Chondrocyte (in vitro differentiated cells): ENCODE measurements at regions not wholly inside any gene's neighbourhood (a gene's known extent, or its start where the extent isn't known, plus 50 kb on each side); places are given as distances from the start of the nearest gene placed in this dataset.
A peak's percentile ranks its signal among the peaks of the same experiment; 100 is the strongest.

Experiments
- DNase-seq: peaks from one replicate; pipeline ENCODE4 v3.0.0; 2021; ENCODE audit warnings: mixed read lengths, low spot score
- H3K27ac Mint-ChIP-seq: one replicate; pipeline ENCODE4 v1.8.0; 2021; ENCODE audit warnings: mild to moderate bottlenecking, moderate library complexity, mixed read lengths; ENCODE audit not compliant: unreplicated experiment
- H3K27me3 Mint-ChIP-seq: 2 replicates; pipeline ENCODE4 v1.8.0; 2021; ENCODE audit warnings: low read depth, mixed read lengths
- H3K36me3 Mint-ChIP-seq: 2 replicates; pipeline ENCODE4 v1.8.0; 2021; ENCODE audit warnings: low read depth, mixed read lengths
- H3K4me1 Mint-ChIP-seq: 2 replicates; pipeline ENCODE4 v1.8.0; 2021; ENCODE audit warnings: low read depth, mild to moderate bottlenecking, mixed read lengths
- H3K4me3 Mint-ChIP-seq: one replicate; pipeline ENCODE4 v1.8.0; 2021; ENCODE audit warnings: mild to moderate bottlenecking, moderate library complexity, mixed read lengths; ENCODE audit not compliant: unreplicated experiment
- H3K9me3 Mint-ChIP-seq: 2 replicates; pipeline ENCODE4 v1.8.0; 2021; ENCODE audit warnings: low read depth, mixed read lengths
- CTCF ChIP-seq: fragments of 200-600 bp; sonication (generic); IDR thresholded peaks from 2 replicates; pipeline ENCODE4 v1.5.0; 2021; ENCODE audit warnings: antibody characterized with exemption, mild to moderate bottlenecking, moderate library complexity

GRCh38 chr17:63274146-63274545 lies 172.0 kb downstream of the CYB561 start:
- Mint-ChIP-seq H3K27ac (no peak overlapping the region), H3K9me3 (peaks cover 11% of the 10 kb centered on the region), H3K4me1 (peaks cover 43% of the 10 kb centered on the region), H3K4me3 (no peak overlapping the region), H3K27me3 (no peaks in the 10 kb centered on the region), H3K36me3 (peaks cover 6% of the 10 kb centered on the region)
- TF ChIP-seq CTCF, result no peak
- no peak for DNase-seq

- peaks cover 55% of the 10 kb centered on the region for H3K4me1 Mint-ChIP-seq
- H3K27me3 Mint-ChIP-seq, result no peaks in the 10 kb centered on the region
- H3K27ac Mint-ChIP-seq, result peak overlapping the region; percentile 86
- H3K36me3 Mint-ChIP-seq, result peaks cover 6% of the 10 kb centered on the region
- H3K9me3 Mint-ChIP-seq, result peaks cover 11% of the 10 kb centered on the region
- TF ChIP-seq CTCF, result no peak
- H3K4me3 Mint-ChIP-seq, result no peak overlapping the region
- no peak for DNase-seq
These were observed 170.7 kb downstream of the CYB561 start for GRCh38 chr17:63275318-63275970.

GRCh38 chr17:63275971-63276745 lies 169.9 kb downstream of the CYB561 start:
- H3K9me3 Mint-ChIP-seq, result peaks cover 11% of the 10 kb centered on the region
- H3K4me1 Mint-ChIP-seq, result peaks cover 56% of the 10 kb centered on the region
- DNase-seq, result no peak
- TF ChIP-seq CTCF, result no peak
- H3K36me3 Mint-ChIP-seq, result peaks cover 1% of the 10 kb centered on the region
- H3K4me3 Mint-ChIP-seq, result no peak overlapping the region
- peak overlapping the region; percentile 86 for H3K27ac Mint-ChIP-seq
- no peaks in the 10 kb centered on the region for H3K27me3 Mint-ChIP-seq

- peaks cover 1% of the 10 kb centered on the region for H3K36me3 Mint-ChIP-seq
- no peak for TF ChIP-seq CTCF
These were observed 169.3 kb downstream of the CYB561 start for GRCh38 chr17:63276821-63277220.

GRCh38 chr17:63277629-63278028 lies 168.5 kb downstream of the CYB561 start:
- TF ChIP-seq CTCF, result no peak
- Mint-ChIP-seq H3K27me3 (no peaks in the 10 kb centered on the region), H3K27ac (no peak overlapping the region), H3K4me1 (peaks cover 56% of the 10 kb centered on the region), H3K4me3 (no peak overlapping the region), H3K9me3 (peaks cover 2% of the 10 kb centered on the region), H3K36me3 (peaks cover 2% of the 10 kb centered on the region)
- no peak for DNase-seq

More at GRCh38 chr17:63276821-63277220, 169.3 kb downstream of the CYB561 start:
- Mint-ChIP-seq H3K27me3 (no peaks in the 10 kb centered on the region), H3K27ac (no peak overlapping the region), H3K4me1 (peaks cover 56% of the 10 kb centered on the region), H3K4me3 (no peak overlapping the region), H3K9me3 (peaks cover 10% of the 10 kb centered on the region)
- no peak for DNase-seq
